Naive thymus-derived CD8-positive, alpha-beta T cell (primary cell): ENCODE measurements at regions not wholly inside any gene's neighbourhood (a gene's known extent, or its start where the extent isn't known, plus 50 kb on each side); places are given as distances from the start of the nearest gene placed in this dataset.

Source experiments
- ATAC-seq, 2 donors: fragments of 150-1000 bp; cut with Tn5 transposase in 1 of 2; sonication (Bioruptor Pico), chemical (Tn5 transposase) in 1 of 2; 1 replicate in 1 of 2; 2 replicates in 1 of 2; pipeline ENCODE4 v1.10.0; 2021; ENCODE audit warnings: mild to moderate bottlenecking in 2 of 2, moderate library complexity in 2 of 2
- POLR2A ChIA-PET: fragments of 350-600 bp; sonication (Branson Sonifier 250); formaldehyde crosslinking; loops from one replicate; lab custom pipeline; 2021; ENCODE audit warnings: antibody characterized with exemption; lab: Charles Lee
- DNase-seq, 10 donors: peaks; one replicate each; pipeline versions ENCODE4 v3.0.0 to v3.0.0-alpha.2; 2020 to 2022
- H3K27ac Mint-ChIP-seq, 10 donors: one replicate each; pipeline ENCODE4 v1.8.0; 2020 to 2022; ENCODE audit warnings: mild to moderate bottlenecking in 10 of 10, mixed read lengths in 10 of 10, moderate library complexity in 4 of 10, inconsistent platforms in 1 of 10
- H3K27me3 Mint-ChIP-seq, 5 donors: one replicate each; pipeline ENCODE4 v1.8.0; 2021 to 2022; ENCODE audit warnings: mixed read lengths in 5 of 5
- H3K36me3 Mint-ChIP-seq, 3 donors: one replicate each; pipeline ENCODE4 v1.8.0; 2020 to 2022; ENCODE audit warnings: mixed read lengths in 3 of 3, mild to moderate bottlenecking in 2 of 3, inconsistent platforms in 1 of 3
- H3K4me1 Mint-ChIP-seq, 4 donors: one replicate each; pipeline ENCODE4 v1.8.0; 2021 to 2022; ENCODE audit warnings: mixed read lengths in 4 of 4
- H3K4me3 Mint-ChIP-seq, 10 donors: one replicate each; pipeline ENCODE4 v1.8.0; 2020 to 2022; ENCODE audit warnings: mild to moderate bottlenecking in 10 of 10, mixed read lengths in 10 of 10, moderate library complexity in 6 of 10, inconsistent platforms in 1 of 10
- H3K9me3 Mint-ChIP-seq, 9 donors: one replicate each; pipeline ENCODE4 v1.8.0; 2020 to 2022; ENCODE audit warnings: mixed read lengths in 9 of 9, mild to moderate bottlenecking in 3 of 9, inconsistent platforms in 1 of 9, moderate library complexity in 1 of 9

- Mint-ChIP-seq H3K27me3 (peaks cover 4 to 58% (median 15%) of the 10 kb centered on the region in 5 donors), H3K9me3 (no peaks in the 10 kb centered on the region), H3K36me3 (no peaks in the 10 kb centered on the region), H3K4me3 (no peak overlapping the region), H3K4me1 (no peaks in the 10 kb centered on the region), H3K27ac (no peak overlapping the region)
- DNase-seq, result no peak
- no peak for ATAC-seq
- POLR2A ChIA-PET, result no interaction called here
Observed at GRCh38 chr2:118350621-118351020, 262.4 kb downstream of the INSIG2 start.

- ATAC-seq (no peak), DNase-seq (no peak)
- H3K9me3 Mint-ChIP-seq, result no peaks in the 10 kb centered on the region
- H3K27ac Mint-ChIP-seq, result no peak overlapping the region
- no peak overlapping the region for H3K4me3 Mint-ChIP-seq
- POLR2A ChIA-PET, result no interaction called here
- H3K36me3 Mint-ChIP-seq, result no peaks in the 10 kb centered on the region
- peaks cover 7 to 70% (median 18%) of the 10 kb centered on the region in 5 donors for H3K27me3 Mint-ChIP-seq
- H3K4me1 Mint-ChIP-seq, result no peaks in the 10 kb centered on the region
Observed at GRCh38 chr2:118349365-118349764, 261.1 kb downstream of the INSIG2 start.

- DNase-seq, result no peak
- H3K9me3 Mint-ChIP-seq, result no peaks in the 10 kb centered on the region
- H3K36me3 Mint-ChIP-seq, result no peaks in the 10 kb centered on the region
- H3K27me3 Mint-ChIP-seq, result peaks cover 7 to 70% (median 18%) of the 10 kb centered on the region in 5 donors
- H3K27ac Mint-ChIP-seq, result no peak overlapping the region
- no peak for ATAC-seq
- H3K4me1 Mint-ChIP-seq, result no peaks in the 10 kb centered on the region
- H3K4me3 Mint-ChIP-seq, result no peak overlapping the region
- POLR2A ChIA-PET, result no interaction called here
Observed at GRCh38 chr2:118348380-118349034, 260.2 kb downstream of the INSIG2 start.

- no peak overlapping the region for H3K27ac Mint-ChIP-seq
- H3K27me3 Mint-ChIP-seq, result peaks cover 4 to 46% (median 14%) of the 10 kb centered on the region in 5 donors
- H3K9me3 Mint-ChIP-seq, result peaks cover 0 to 9% (median 0%) of the 10 kb centered on the region in 9 donors
- POLR2A ChIA-PET, result no interaction called here
- H3K4me1 Mint-ChIP-seq, result no peaks in the 10 kb centered on the region
- H3K36me3 Mint-ChIP-seq, result peaks cover 0 to 6% (median 0%) of the 10 kb centered on the region in 3 donors
- DNase-seq (no peak), ATAC-seq (no peak)
- no peak overlapping the region for H3K4me3 Mint-ChIP-seq
Observed at GRCh38 chr2:118345465-118345864, 257.2 kb downstream of the INSIG2 start.

- Mint-ChIP-seq H3K4me1 (no peaks in the 10 kb centered on the region), H3K9me3 (peaks cover 4 to 38% (median 25%) of the 10 kb centered on the region in 9 donors), H3K4me3 (no peak overlapping the region), H3K27me3 (peaks cover 7 to 30% (median 11%) of the 10 kb centered on the region in 5 donors), H3K36me3 (peaks cover 0 to 26% (median 0%) of the 10 kb centered on the region in 3 donors), H3K27ac (no peak overlapping the region)
- DNase-seq (no peak), ATAC-seq (no peak)
- POLR2A ChIA-PET, result no interaction called here
Observed at GRCh38 chr2:118340103-118340502, 251.8 kb downstream of the INSIG2 start.

GRCh38 chr2:118339386-118339785 lies 251.1 kb downstream of the INSIG2 start:
- ATAC-seq (no peak), DNase-seq (no peak)
- peaks cover 6 to 23% (median 9%) of the 10 kb centered on the region in 5 donors for H3K27me3 Mint-ChIP-seq
- no peak overlapping the region for H3K27ac Mint-ChIP-seq
- H3K4me1 Mint-ChIP-seq, result no peaks in the 10 kb centered on the region
- peaks cover 0 to 26% (median 0%) of the 10 kb centered on the region in 3 donors for H3K36me3 Mint-ChIP-seq
- H3K9me3 Mint-ChIP-seq, result peaks cover 4 to 38% (median 25%) of the 10 kb centered on the region in 9 donors
- POLR2A ChIA-PET, result no interaction called here
- H3K4me3 Mint-ChIP-seq, result no peak overlapping the region

GRCh38 chr2:118333664-118334063 lies 245.4 kb downstream of the INSIG2 start:
- no peak overlapping the region for H3K4me3 Mint-ChIP-seq
- peaks cover 0 to 2% (median 0%) of the 10 kb centered on the region in 4 donors for H3K4me1 Mint-ChIP-seq
- H3K27ac Mint-ChIP-seq, result no peak overlapping the region
- H3K27me3 Mint-ChIP-seq, result peaks cover 12 to 42% (median 16%) of the 10 kb centered on the region in 5 donors
- ATAC-seq (no peak), DNase-seq (no peak)
- POLR2A ChIA-PET, result no interaction called here
- H3K36me3 Mint-ChIP-seq, result peaks cover 0 to 6% (median 0%) of the 10 kb centered on the region in 3 donors
- peaks cover 0 to 17% (median 12%) of the 10 kb centered on the region in 9 donors for H3K9me3 Mint-ChIP-seq

GRCh38 chr2:118325321-118325955 lies 237.2 kb downstream of the INSIG2 start:
- DNase-seq, result no peak
- Mint-ChIP-seq H3K27ac (no peak overlapping the region), H3K36me3 (no peaks in the 10 kb centered on the region), H3K27me3 (peaks cover 18 to 53% (median 26%) of the 10 kb centered on the region in 5 donors), H3K4me1 (peaks cover 0 to under 1% (median 0%) of the 10 kb centered on the region in 4 donors), H3K4me3 (no peak overlapping the region), H3K9me3 (peaks cover 0 to 2% (median 0%) of the 10 kb centered on the region in 9 donors)
- ATAC-seq, result no peak
- POLR2A ChIA-PET, result no interaction called here

GRCh38 chr2:118322406-118322805 lies 234.1 kb downstream of the INSIG2 start:
- peaks cover 0 to 2% (median 0%) of the 10 kb centered on the region in 4 donors for H3K4me1 Mint-ChIP-seq
- H3K27me3 Mint-ChIP-seq, result peaks cover 19 to 41% (median 30%) of the 10 kb centered on the region in 5 donors
- H3K9me3 Mint-ChIP-seq, result no peaks in the 10 kb centered on the region
- ATAC-seq (no peak), DNase-seq (no peak)
- H3K36me3 Mint-ChIP-seq, result no peaks in the 10 kb centered on the region
- H3K27ac Mint-ChIP-seq, result no peak overlapping the region
- POLR2A ChIA-PET, result no interaction called here
- no peak overlapping the region for H3K4me3 Mint-ChIP-seq

- H3K27me3 Mint-ChIP-seq, result peaks cover 19 to 43% (median 30%) of the 10 kb centered on the region in 5 donors
- ATAC-seq (no peak), DNase-seq (no peak)
- H3K4me3 Mint-ChIP-seq, result no peak overlapping the region
- POLR2A ChIA-PET, result no interaction called here
- no peaks in the 10 kb centered on the region for H3K9me3 Mint-ChIP-seq
- no peak overlapping the region for H3K27ac Mint-ChIP-seq
- H3K36me3 Mint-ChIP-seq, result no peaks in the 10 kb centered on the region
- H3K4me1 Mint-ChIP-seq, result peaks cover 0 to 2% (median 0%) of the 10 kb centered on the region in 4 donors
Observed at GRCh38 chr2:118321432-118322105, 233.3 kb downstream of the INSIG2 start.

GRCh38 chr2:118320658-118321057 lies 232.4 kb downstream of the INSIG2 start:
- Mint-ChIP-seq H3K27me3 (peaks cover 19 to 52% (median 35%) of the 10 kb centered on the region in 5 donors), H3K4me1 (peaks cover 0 to 2% (median 0%) of the 10 kb centered on the region in 4 donors), H3K36me3 (no peaks in the 10 kb centered on the region), H3K27ac (no peak overlapping the region), H3K9me3 (no peaks in the 10 kb centered on the region), H3K4me3 (no peak overlapping the region)
- DNase-seq (no peak), ATAC-seq (no peak)
- POLR2A ChIA-PET, result no interaction called here

- no peak for ATAC-seq
- POLR2A ChIA-PET, result no interaction called here
- peaks cover 0 to 2% (median 0%) of the 10 kb centered on the region in 4 donors for H3K4me1 Mint-ChIP-seq
- H3K27me3 Mint-ChIP-seq, result peaks cover 19 to 56% (median 35%) of the 10 kb centered on the region in 5 donors
- no peaks in the 10 kb centered on the region for H3K36me3 Mint-ChIP-seq
- H3K9me3 Mint-ChIP-seq, result no peaks in the 10 kb centered on the region
- no peak overlapping the region for H3K4me3 Mint-ChIP-seq
- H3K27ac Mint-ChIP-seq, result no peak overlapping the region
- DNase-seq, result no peak
Observed at GRCh38 chr2:118320196-118320595, 231.9 kb downstream of the INSIG2 start.

- ATAC-seq (no peak), DNase-seq (no peak)
- Mint-ChIP-seq H3K36me3 (no peaks in the 10 kb centered on the region), H3K27ac (no peak overlapping the region), H3K9me3 (no peaks in the 10 kb centered on the region), H3K4me1 (peaks cover 0 to 2% (median 0%) of the 10 kb centered on the region in 4 donors), H3K27me3 (peaks cover 15 to 51% (median 28%) of the 10 kb centered on the region in 5 donors), H3K4me3 (no peak overlapping the region)
- POLR2A ChIA-PET, result no interaction called here
Observed at GRCh38 chr2:118319271-118319684, 231.0 kb downstream of the INSIG2 start.
